Keratinocyte (primary cell): ENCODE measurements at regions not wholly inside any gene's neighbourhood (a gene's known extent, or its start where the extent isn't known, plus 50 kb on each side); places are given as distances from the start of the nearest gene placed in this dataset.

Experiments
- EZH2 ChIP-seq: IDR thresholded peaks from one replicate; pipeline ENCODE4 v1.6.1; 2012; ENCODE audit warnings: inconsistent platforms, mild to moderate bottlenecking, low read length, moderate library complexity
- TF ChIP-seq, protein P1 (sequence below), 3 experiments: IDR thresholded peaks in 1 of 3; conservative IDR thresholded peaks in 1 of 3; optimal IDR thresholded peaks in 1 of 3; 2 replicates in 2 of 3; 3 replicates in 1 of 3; pipeline versions ENCODE3 to v1.5.1; 2011; ENCODE audit warnings: low read length in 3 of 3, mild to moderate bottlenecking in 3 of 3, moderate library complexity in 2 of 3, control low read depth in 1 of 3, inconsistent platforms in 1 of 3; ENCODE audit not compliant: insufficient read depth in 2 of 3; ENCODE audit errors: extremely low read depth in 1 of 3

DNA sequence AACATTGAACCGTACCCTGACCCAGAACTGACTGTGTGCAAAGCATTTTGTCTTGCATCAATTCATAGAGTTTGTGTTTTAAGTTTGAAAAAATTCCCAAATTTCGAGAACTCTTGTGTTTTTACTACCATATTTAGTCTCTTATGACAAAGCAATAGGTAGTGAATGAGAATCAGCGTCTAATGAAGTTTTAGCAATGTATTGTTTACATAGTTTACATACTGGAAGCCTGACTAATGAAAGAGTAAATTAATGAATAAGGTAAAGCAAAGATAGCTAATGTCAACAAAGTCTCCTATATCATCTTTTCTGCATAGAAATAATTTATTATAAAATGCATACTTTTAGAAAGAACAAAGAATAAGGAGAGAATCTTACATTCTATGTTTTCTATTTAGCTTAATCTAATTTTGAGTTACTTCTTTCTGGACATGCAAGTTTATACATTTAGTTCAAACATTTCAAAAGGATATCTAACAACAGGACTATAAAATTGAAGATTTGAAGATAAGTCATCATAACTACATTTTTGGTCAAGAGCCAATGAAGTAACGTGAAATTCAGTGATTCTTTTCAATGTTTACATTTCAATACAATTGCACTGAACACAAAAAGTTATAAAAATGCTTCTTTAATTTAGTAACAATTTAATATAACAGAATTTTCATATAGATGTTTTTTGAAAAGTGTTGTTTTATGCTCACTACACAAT is 1943.7 kb downstream of the NCAM2 start:
- TF ChIP-seq, protein P1, sequence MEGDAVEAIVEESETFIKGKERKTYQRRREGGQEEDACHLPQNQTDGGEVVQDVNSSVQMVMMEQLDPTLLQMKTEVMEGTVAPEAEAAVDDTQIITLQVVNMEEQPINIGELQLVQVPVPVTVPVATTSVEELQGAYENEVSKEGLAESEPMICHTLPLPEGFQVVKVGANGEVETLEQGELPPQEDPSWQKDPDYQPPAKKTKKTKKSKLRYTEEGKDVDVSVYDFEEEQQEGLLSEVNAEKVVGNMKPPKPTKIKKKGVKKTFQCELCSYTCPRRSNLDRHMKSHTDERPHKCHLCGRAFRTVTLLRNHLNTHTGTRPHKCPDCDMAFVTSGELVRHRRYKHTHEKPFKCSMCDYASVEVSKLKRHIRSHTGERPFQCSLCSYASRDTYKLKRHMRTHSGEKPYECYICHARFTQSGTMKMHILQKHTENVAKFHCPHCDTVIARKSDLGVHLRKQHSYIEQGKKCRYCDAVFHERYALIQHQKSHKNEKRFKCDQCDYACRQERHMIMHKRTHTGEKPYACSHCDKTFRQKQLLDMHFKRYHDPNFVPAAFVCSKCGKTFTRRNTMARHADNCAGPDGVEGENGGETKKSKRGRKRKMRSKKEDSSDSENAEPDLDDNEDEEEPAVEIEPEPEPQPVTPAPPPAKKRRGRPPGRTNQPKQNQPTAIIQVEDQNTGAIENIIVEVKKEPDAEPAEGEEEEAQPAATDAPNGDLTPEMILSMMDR (optimal IDR thresholded peaks at IDR 0.05 in 1 of 3, IDR thresholded peaks at IDR 0.05 in 1 of 3, conservative IDR thresholded peaks at IDR 0.05 in 1 of 3; ENCODE audit: extremely low read depth in 1 of 3, insufficient read depth in 2 of 3, low read length in 3 of 3): no peak
- no peak for TF ChIP-seq EZH2
